OCI-LY1 (cell line): ENCODE measurements at regions not wholly inside any gene's neighbourhood (a gene's known extent, or its start where the extent isn't known, plus 50 kb on each side); places are given as distances from the start of the nearest gene placed in this dataset.

Experiments used
- H2AFZ ChIP-seq: fragments of 200-600 bp; sonication (generic), shearing (Covaris generic); 2 replicates; pipeline ENCODE4 v1.6.0; 2014; ENCODE audit warnings: antibody characterized with exemption, mild to moderate bottlenecking, low read length
- H3F3A ChIP-seq: fragments of 200-600 bp; sonication (generic), shearing (Covaris generic); 2 replicates; pipeline ENCODE4 v1.6.0; 2014; ENCODE audit warnings: mild to moderate bottlenecking, antibody characterized with exemption, low read length, moderate library complexity; ENCODE audit not compliant: insufficient read depth
- H3K27ac ChIP-seq: fragments of 200-600 bp; sonication (generic); 2 replicates; pipeline ENCODE4 v1.5.1; 2014; ENCODE audit warnings: low read length, mixed run types, mild to moderate bottlenecking, low read depth; ENCODE audit not compliant: poor library complexity, severe bottlenecking
- H3K27me3 ChIP-seq: fragments of 200-600 bp; sonication (generic); 2 replicates; pipeline ENCODE4 v1.6.0; 2014; ENCODE audit warnings: antibody characterized with exemption, mild to moderate bottlenecking, low read length, moderate library complexity; ENCODE audit not compliant: insufficient read depth
- H3K36me3 ChIP-seq: fragments of 200-600 bp; sonication (generic); 2 replicates; pipeline ENCODE4 v1.6.1; 2014; ENCODE audit warnings: mild to moderate bottlenecking, antibody characterized with exemption, low read length, moderate library complexity, mixed read lengths; ENCODE audit not compliant: insufficient read depth
- H3K4me1 ChIP-seq: fragments of 200-600 bp; sonication (generic); 2 replicates; pipeline ENCODE4 v1.5.1; 2014; ENCODE audit warnings: mild to moderate bottlenecking, low read length, moderate library complexity; ENCODE audit not compliant: insufficient read depth, severe bottlenecking
- H3K4me2 ChIP-seq: fragments of 200-600 bp; sonication (generic), shearing (Covaris generic); 2 replicates; pipeline ENCODE4 v1.6.1; 2014; ENCODE audit warnings: low read length
- H3K4me3 ChIP-seq: fragments of 200-600 bp; sonication (generic); 2 replicates; pipeline ENCODE4 v1.5.1; 2014; ENCODE audit warnings: low read length, low read depth, mild to moderate bottlenecking, mixed read lengths; ENCODE audit not compliant: poor library complexity, severe bottlenecking
- H3K79me2 ChIP-seq: fragments of 200-600 bp; shearing (Covaris generic); 2 replicates; pipeline ENCODE4 v1.6.1; 2016; ENCODE audit warnings: mixed run types, low read length, mixed read lengths; ENCODE audit not compliant: insufficient read depth
- H3K9ac ChIP-seq: fragments of 200-600 bp; sonication (generic), shearing (Covaris generic); 2 replicates; pipeline ENCODE4 v1.6.1; 2014; ENCODE audit warnings: mild to moderate bottlenecking, low read length, mixed read lengths
- H3K9me2 ChIP-seq: fragments of 200-600 bp; sonication (generic), shearing (Covaris generic); 2 replicates; pipeline ENCODE4 v1.6.1; 2014; ENCODE audit warnings: low read depth, mild to moderate bottlenecking, low read length, mixed read lengths
- H3K9me3 ChIP-seq: fragments of 200-600 bp; shearing (Covaris generic); 2 replicates; pipeline ENCODE4 v1.6.1; 2014; ENCODE audit warnings: low read length, mixed read lengths
- H4K20me1 ChIP-seq: fragments of 200-600 bp; sonication (generic), shearing (Covaris generic); 2 replicates; pipeline ENCODE4 v1.6.0; 2016; ENCODE audit warnings: mild to moderate bottlenecking, low read length; ENCODE audit not compliant: insufficient read depth
- EZH2 ChIP-seq: fragments of 200-600 bp; sonication (generic), shearing (Covaris generic); IDR thresholded peaks from 2 replicates; pipeline ENCODE4 v1.8.0; 2017; ENCODE audit warnings: borderline replicate concordance, mixed run types, mild to moderate bottlenecking, antibody characterized with exemption, low read length, moderate library complexity, mixed read lengths
- TF ChIP-seq, protein P1 (sequence below): fragments of 200-600 bp; sonication (generic), shearing (Covaris generic); IDR thresholded peaks from 2 replicates; pipeline ENCODE4 v1.5.1; 2017; ENCODE audit warnings: mild to moderate bottlenecking, antibody characterized with exemption, low read length, moderate library complexity, mixed read lengths

DNA sequence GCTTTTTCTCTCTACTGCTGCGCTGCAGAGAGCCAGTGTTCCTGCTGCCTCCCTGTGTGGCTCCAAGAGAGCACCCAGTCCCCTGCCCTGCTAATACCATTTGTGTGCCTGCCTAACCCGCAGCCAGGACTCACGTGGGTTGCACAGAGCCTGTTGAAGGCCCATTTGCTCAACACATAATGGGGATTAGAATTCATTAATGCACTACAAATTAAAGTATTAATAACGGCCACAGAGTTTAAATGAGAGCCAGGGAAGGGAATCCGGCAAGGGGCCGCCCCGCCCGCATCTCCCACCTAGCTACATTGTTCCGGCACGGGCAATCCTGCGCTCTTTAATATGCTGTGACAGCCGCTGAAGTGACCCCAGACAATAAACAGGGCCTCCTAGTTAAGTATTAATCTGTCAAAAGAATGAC lies 211.3 kb downstream of the NXPE2 start:
- H2AFZ ChIP-seq, result no peak overlapping the region
- H3K36me3 ChIP-seq, result no peaks in the 10 kb centered on the region
- no peaks in the 10 kb centered on the region for H3K79me2 ChIP-seq
- H3K27ac ChIP-seq, result no peak overlapping the region
- TF ChIP-seq EZH2, result no peak
- TF ChIP-seq, protein P1, sequence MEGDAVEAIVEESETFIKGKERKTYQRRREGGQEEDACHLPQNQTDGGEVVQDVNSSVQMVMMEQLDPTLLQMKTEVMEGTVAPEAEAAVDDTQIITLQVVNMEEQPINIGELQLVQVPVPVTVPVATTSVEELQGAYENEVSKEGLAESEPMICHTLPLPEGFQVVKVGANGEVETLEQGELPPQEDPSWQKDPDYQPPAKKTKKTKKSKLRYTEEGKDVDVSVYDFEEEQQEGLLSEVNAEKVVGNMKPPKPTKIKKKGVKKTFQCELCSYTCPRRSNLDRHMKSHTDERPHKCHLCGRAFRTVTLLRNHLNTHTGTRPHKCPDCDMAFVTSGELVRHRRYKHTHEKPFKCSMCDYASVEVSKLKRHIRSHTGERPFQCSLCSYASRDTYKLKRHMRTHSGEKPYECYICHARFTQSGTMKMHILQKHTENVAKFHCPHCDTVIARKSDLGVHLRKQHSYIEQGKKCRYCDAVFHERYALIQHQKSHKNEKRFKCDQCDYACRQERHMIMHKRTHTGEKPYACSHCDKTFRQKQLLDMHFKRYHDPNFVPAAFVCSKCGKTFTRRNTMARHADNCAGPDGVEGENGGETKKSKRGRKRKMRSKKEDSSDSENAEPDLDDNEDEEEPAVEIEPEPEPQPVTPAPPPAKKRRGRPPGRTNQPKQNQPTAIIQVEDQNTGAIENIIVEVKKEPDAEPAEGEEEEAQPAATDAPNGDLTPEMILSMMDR, result no peak
- H3F3A ChIP-seq, result no peaks in the 10 kb centered on the region
- no peaks in the 10 kb centered on the region for H3K9me2 ChIP-seq
- H3K4me1 ChIP-seq, result no peaks in the 10 kb centered on the region
- H4K20me1 ChIP-seq, result no peaks in the 10 kb centered on the region
- 0 out of 2 replicates have a peak, but pooled peaks cover 2% of the 10 kb centered on the region for H3K27me3 ChIP-seq
- H3K9me3 ChIP-seq, result no peaks in the 10 kb centered on the region
- no peak overlapping the region for H3K9ac ChIP-seq
- no peak overlapping the region for H3K4me2 ChIP-seq
- no peak overlapping the region for H3K4me3 ChIP-seq

DNA sequence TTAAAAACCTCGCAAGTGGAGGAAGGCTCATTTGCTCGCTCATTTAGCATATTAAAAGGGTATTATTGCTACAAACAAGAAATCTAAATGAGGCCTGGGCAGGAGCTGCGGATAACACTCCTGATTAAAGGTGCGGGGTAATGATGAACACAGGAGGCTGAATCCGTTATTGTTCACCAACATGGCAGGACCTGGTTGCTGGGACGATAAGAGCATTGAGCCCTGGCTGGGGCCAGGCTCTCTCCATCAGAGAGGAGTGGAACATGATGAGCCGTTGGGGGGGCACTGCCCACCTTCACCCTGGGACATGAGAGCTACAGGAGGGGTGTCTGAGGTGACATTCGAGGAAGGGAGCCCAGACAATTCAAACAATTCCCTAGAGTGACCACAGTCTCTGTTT lies 211.7 kb downstream of the NXPE2 start:
- H3K4me1 ChIP-seq, result no peaks in the 10 kb centered on the region
- no peaks in the 10 kb centered on the region for H4K20me1 ChIP-seq
- H2AFZ ChIP-seq, result no peak overlapping the region
- H3K9me3 ChIP-seq, result no peaks in the 10 kb centered on the region
- H3K27ac ChIP-seq, result no peak overlapping the region
- TF ChIP-seq EZH2, result no peak
- TF ChIP-seq, protein P1, result no peak
- no peaks in the 10 kb centered on the region for H3F3A ChIP-seq
- no peaks in the 10 kb centered on the region for H3K36me3 ChIP-seq
- H3K4me2 ChIP-seq, result no peak overlapping the region
- no peaks in the 10 kb centered on the region for H3K79me2 ChIP-seq
- H3K9me2 ChIP-seq, result no peaks in the 10 kb centered on the region
- 0 out of 2 replicates have a peak, but pooled peaks cover 4% of the 10 kb centered on the region for H3K27me3 ChIP-seq
- H3K4me3 ChIP-seq, result no peak overlapping the region
- H3K9ac ChIP-seq, result no peak overlapping the region

DNA sequence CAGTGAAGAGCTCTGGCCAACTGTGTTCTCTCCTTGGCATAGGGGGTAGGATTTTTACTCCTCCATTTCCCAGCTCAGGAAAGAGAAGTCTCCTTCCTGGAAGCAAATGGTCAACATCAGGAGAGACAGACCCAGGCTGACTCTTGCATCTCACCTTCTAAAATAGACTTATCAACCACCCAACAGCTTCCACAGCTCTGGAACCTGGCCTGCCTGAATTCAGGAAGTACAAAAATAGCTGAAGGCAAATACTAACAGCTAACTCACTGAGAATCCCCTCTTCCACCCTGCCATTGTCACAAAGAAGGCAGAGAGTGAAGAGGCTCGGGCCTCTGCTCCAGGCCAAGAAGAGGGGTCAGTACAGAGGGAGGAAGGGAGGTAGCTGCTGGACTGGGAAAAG lies 213.6 kb downstream of the NXPE2 start:
- H3K9me3 ChIP-seq, result no peaks in the 10 kb centered on the region
- no peaks in the 10 kb centered on the region for H3K36me3 ChIP-seq
- no peak overlapping the region for H2AFZ ChIP-seq
- no peaks in the 10 kb centered on the region for H3K4me1 ChIP-seq
- H3F3A ChIP-seq, result no peaks in the 10 kb centered on the region
- H4K20me1 ChIP-seq, result no peaks in the 10 kb centered on the region
- H3K27ac ChIP-seq, result no peak overlapping the region
- no peak overlapping the region for H3K4me2 ChIP-seq
- 0 out of 2 replicates have a peak, but pooled peaks cover 4% of the 10 kb centered on the region for H3K27me3 ChIP-seq
- no peaks in the 10 kb centered on the region for H3K79me2 ChIP-seq
- H3K9ac ChIP-seq, result no peak overlapping the region
- TF ChIP-seq, protein P1, result no peak
- no peak for TF ChIP-seq EZH2
- H3K9me2 ChIP-seq, result no peaks in the 10 kb centered on the region
- H3K4me3 ChIP-seq, result no peak overlapping the region
